H9 (cell line): ENCODE measurements at regions not wholly inside any gene's neighbourhood (a gene's known extent, or its start where the extent isn't known, plus 50 kb on each side); places are given as distances from the start of the nearest gene placed in this dataset.

Experiments used
- DNase-seq: peaks from one replicate; pipeline ENCODE4 v3.0.0-alpha.2; 2017
- H2AFZ ChIP-seq: one replicate; pipeline ENCODE4 v1.6.1; 2013; ENCODE audit warnings: mild to moderate bottlenecking, low read length, control low read depth, moderate library complexity
- H2AK5ac ChIP-seq: 2 replicates; pipeline ENCODE4 v1.6.1; 2013; ENCODE audit warnings: low read length, control low read depth, mixed read lengths; ENCODE audit not compliant: insufficient read length
- H2BK120ac ChIP-seq: one replicate; pipeline ENCODE4 v1.6.1; 2013; ENCODE audit warnings: low read depth, mild to moderate bottlenecking, low read length, control low read depth, inconsistent platforms; ENCODE audit not compliant: poor library complexity, severe bottlenecking
- H2BK12ac ChIP-seq: 2 replicates; pipeline ENCODE4 v1.6.1; 2013; ENCODE audit warnings: low read length, control low read depth, mixed read lengths, low read depth; ENCODE audit not compliant: insufficient read length
- H2BK15ac ChIP-seq: 2 replicates; pipeline ENCODE4 v1.6.1; 2013; ENCODE audit warnings: low read depth, low read length, control low read depth
- H2BK20ac ChIP-seq: one replicate; pipeline ENCODE4 v1.6.1; 2013; ENCODE audit warnings: low read depth, mild to moderate bottlenecking, low read length, control low read depth, inconsistent platforms; ENCODE audit not compliant: poor library complexity, severe bottlenecking
- H2BK5ac ChIP-seq: 2 replicates; pipeline ENCODE4 v1.6.1; 2013; ENCODE audit warnings: low read length, control low read depth, mixed read lengths; ENCODE audit not compliant: insufficient read length
- H3K14ac ChIP-seq: 2 replicates; pipeline ENCODE4 v1.6.1; 2013; ENCODE audit warnings: low read length, control low read depth; ENCODE audit not compliant: insufficient read depth
- H3K18ac ChIP-seq: 2 replicates; pipeline ENCODE4 v1.6.1; 2013; ENCODE audit warnings: low read depth, mild to moderate bottlenecking, mixed read lengths, low read length, control low read depth; ENCODE audit not compliant: insufficient read length
- H3K23ac ChIP-seq: 2 replicates; pipeline ENCODE4 v1.6.1; 2013; ENCODE audit warnings: low read length, control low read depth, mixed read lengths, low read depth; ENCODE audit not compliant: insufficient read length
- H3K23me2 ChIP-seq: 2 replicates; pipeline ENCODE4 v1.6.1; 2013; ENCODE audit warnings: low read depth, mild to moderate bottlenecking, mixed read lengths, low read length, control low read depth; ENCODE audit not compliant: insufficient read length, poor library complexity, severe bottlenecking
- H3K27ac ChIP-seq: 2 replicates; pipeline ENCODE4 v1.5.1; 2013; ENCODE audit warnings: low read length, control low read depth, mixed read lengths, low read depth; ENCODE audit not compliant: insufficient read length
- H3K27me3 ChIP-seq: 2 replicates; pipeline ENCODE4 v1.6.1; 2013; ENCODE audit warnings: low read length, control low read depth, inconsistent platforms; ENCODE audit not compliant: insufficient read depth
- H3K4ac ChIP-seq: 2 replicates; pipeline ENCODE4 v1.6.1; 2013; ENCODE audit warnings: low read depth, mild to moderate bottlenecking, control low read depth, inconsistent platforms, low read length, moderate library complexity
- H3K4me1 ChIP-seq: 2 replicates; pipeline ENCODE4 v1.6.1; 2013; ENCODE audit warnings: low read length, control low read depth, inconsistent platforms; ENCODE audit not compliant: insufficient read depth
- H3K4me2 ChIP-seq: 2 replicates; pipeline ENCODE4 v1.6.1; 2013; ENCODE audit warnings: low read length, control low read depth, mixed read lengths; ENCODE audit not compliant: insufficient read length, insufficient read depth
- H3K56ac ChIP-seq: 2 replicates; pipeline ENCODE4 v1.6.1; 2013; ENCODE audit warnings: low read depth, mild to moderate bottlenecking, mixed read lengths, low read length, control low read depth; ENCODE audit not compliant: insufficient read length
- H3K79me1 ChIP-seq: 2 replicates; pipeline ENCODE4 v1.6.1; 2013; ENCODE audit warnings: low read depth, mild to moderate bottlenecking, moderate library complexity, low read length, control low read depth, inconsistent platforms; ENCODE audit not compliant: insufficient read depth, poor library complexity, severe bottlenecking
- H3K79me2 ChIP-seq: 2 replicates; pipeline ENCODE4 v1.6.1; 2013; ENCODE audit warnings: low read length, control low read depth, inconsistent platforms; ENCODE audit not compliant: insufficient read depth
- H3K9ac ChIP-seq: 2 replicates; pipeline ENCODE4 v1.6.1; 2013; ENCODE audit warnings: low read length, control low read depth, mixed read lengths; ENCODE audit not compliant: insufficient read length; ENCODE audit errors: extremely low read depth
- H3K9me3 ChIP-seq: one replicate; pipeline ENCODE4 v1.6.1; 2013; ENCODE audit warnings: low read depth, low read length, inconsistent platforms; ENCODE audit not compliant: control insufficient read depth
- H3T11ph ChIP-seq: one replicate; pipeline ENCODE4 v1.6.1; 2013; ENCODE audit warnings: mild to moderate bottlenecking, low read length, control low read depth, inconsistent platforms
- H4K20me1 ChIP-seq: one replicate; pipeline ENCODE4 v1.6.1; 2013; ENCODE audit not compliant: control insufficient read depth, insufficient read length, insufficient read depth
- H4K5ac ChIP-seq: 2 replicates; pipeline ENCODE4 v1.6.1; 2013; ENCODE audit warnings: low read depth, mild to moderate bottlenecking, mixed read lengths, low read length, control low read depth; ENCODE audit not compliant: insufficient read length
- H4K8ac ChIP-seq: replicated peaks from 2 replicates; pipeline ENCODE4 v1.6.1; 2013; ENCODE audit warnings: low read length, control low read depth, mixed read lengths, low read depth; ENCODE audit not compliant: insufficient read length
- H4K91ac ChIP-seq: 2 replicates; pipeline ENCODE4 v1.6.1; 2013; ENCODE audit warnings: low read depth, mild to moderate bottlenecking, moderate library complexity, mixed read lengths, low read length, control low read depth; ENCODE audit not compliant: insufficient read length
- H3K27ac Mint-ChIP-seq, 3 experiments: 2 replicates in 2 of 3; 3 replicates in 1 of 3; pipeline ENCODE4 v1.8.0; 2020 to 2021; ENCODE audit warnings: mixed read lengths in 3 of 3, mild to moderate bottlenecking in 1 of 3, moderate library complexity in 1 of 3
- H3K27me3 Mint-ChIP-seq: 2 replicates; pipeline ENCODE4 v1.8.0; 2021; ENCODE audit warnings: low read depth, mild to moderate bottlenecking, moderate library complexity, mixed read lengths
- H3K36me3 Mint-ChIP-seq, 3 experiments: 2 replicates in 2 of 3; 3 replicates in 1 of 3; pipeline ENCODE4 v1.8.0; 2020 to 2021; ENCODE audit warnings: low read depth in 3 of 3, mixed read lengths in 3 of 3; ENCODE audit not compliant: insufficient read depth in 1 of 3
- H3K4me1 Mint-ChIP-seq, 2 experiments: 2 replicates each; pipeline ENCODE4 v1.8.0; 2020; ENCODE audit warnings: mixed read lengths in 2 of 2
- H3K4me3 Mint-ChIP-seq, 2 experiments: 2 replicates in 1 of 2; 3 replicates in 1 of 2; pipeline ENCODE4 v1.8.0; 2020 to 2021; ENCODE audit warnings: mild to moderate bottlenecking in 2 of 2, mixed read lengths in 2 of 2, moderate library complexity in 1 of 2
- H3K9me3 Mint-ChIP-seq, 2 experiments: 2 replicates in 1 of 2; 3 replicates in 1 of 2; pipeline ENCODE4 v1.8.0; 2020; ENCODE audit warnings: mild to moderate bottlenecking in 2 of 2, mixed read lengths in 2 of 2, moderate library complexity in 1 of 2
- WGBS: extraction: QIAGEN DNeasy Blood & Tissue Kit; methylation state at CpG from one replicate; pipeline ENCODE4 v1.1.7; 2013; ENCODE audit warnings: missing lambda C conversion rate, low lambda C conversion rate, mixed read lengths; ENCODE audit not compliant: insufficient read length; ENCODE audit errors: extremely low coverage; 5-methylcytosine and 5-hydroxymethylcytosine counted together
- TF ChIP-seq, protein P1 (sequence below): fragments of 200-600 bp; sonication (generic); conservative IDR thresholded peaks from 3 replicates; pipeline ENCODE4 v1.8.0; 2021; ENCODE audit warnings: antibody characterized with exemption, mild to moderate bottlenecking

DNA sequence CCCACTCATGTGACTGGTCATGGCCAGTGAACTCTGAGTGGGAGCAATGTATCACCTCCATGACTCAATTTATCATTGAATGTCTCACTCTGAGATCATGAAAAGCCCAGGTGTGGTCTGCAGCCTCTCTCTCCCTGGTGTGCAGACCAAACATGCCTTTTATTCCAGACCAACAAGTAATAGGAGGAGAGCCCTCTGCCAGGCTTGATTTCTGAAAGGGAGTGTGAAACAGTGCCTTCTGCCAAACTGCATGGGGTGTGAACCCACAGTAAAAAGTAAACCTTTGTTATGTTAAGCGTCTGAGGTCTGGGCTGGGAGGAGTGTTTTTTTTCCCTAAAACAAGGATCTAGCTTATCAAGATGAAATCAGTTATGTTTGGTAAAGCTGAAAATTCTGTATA is 601.2 kb downstream of the ADCYAP1 start:
- TF ChIP-seq, protein P1, sequence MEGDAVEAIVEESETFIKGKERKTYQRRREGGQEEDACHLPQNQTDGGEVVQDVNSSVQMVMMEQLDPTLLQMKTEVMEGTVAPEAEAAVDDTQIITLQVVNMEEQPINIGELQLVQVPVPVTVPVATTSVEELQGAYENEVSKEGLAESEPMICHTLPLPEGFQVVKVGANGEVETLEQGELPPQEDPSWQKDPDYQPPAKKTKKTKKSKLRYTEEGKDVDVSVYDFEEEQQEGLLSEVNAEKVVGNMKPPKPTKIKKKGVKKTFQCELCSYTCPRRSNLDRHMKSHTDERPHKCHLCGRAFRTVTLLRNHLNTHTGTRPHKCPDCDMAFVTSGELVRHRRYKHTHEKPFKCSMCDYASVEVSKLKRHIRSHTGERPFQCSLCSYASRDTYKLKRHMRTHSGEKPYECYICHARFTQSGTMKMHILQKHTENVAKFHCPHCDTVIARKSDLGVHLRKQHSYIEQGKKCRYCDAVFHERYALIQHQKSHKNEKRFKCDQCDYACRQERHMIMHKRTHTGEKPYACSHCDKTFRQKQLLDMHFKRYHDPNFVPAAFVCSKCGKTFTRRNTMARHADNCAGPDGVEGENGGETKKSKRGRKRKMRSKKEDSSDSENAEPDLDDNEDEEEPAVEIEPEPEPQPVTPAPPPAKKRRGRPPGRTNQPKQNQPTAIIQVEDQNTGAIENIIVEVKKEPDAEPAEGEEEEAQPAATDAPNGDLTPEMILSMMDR: no peak
- no peaks in the 10 kb centered on the region for H3K9me3 Mint-ChIP-seq
- H3K4me1 Mint-ChIP-seq: peaks cover 9 to 10% of the 10 kb centered on the region in 2 experiments
- Histone ChIP-seq H3K79me1 (no peaks in the 10 kb centered on the region), H2BK20ac (no peak overlapping the region), H3K79me2 (no peaks in the 10 kb centered on the region), H2AFZ (no peak overlapping the region), H3K4me1 (peaks cover 2% of the 10 kb centered on the region; the same call in 1 of the 2 replicates), H3T11ph (no peak overlapping the region), H3K56ac (no peak overlapping the region), H2BK15ac (no peak overlapping the region), H3K4me2 (no peak overlapping the region), H3K14ac (no peak overlapping the region), H3K4ac (no peak overlapping the region), H2BK5ac (no peak overlapping the region), H3K18ac (no peak overlapping the region), H3K23me2 (no peaks in the 10 kb centered on the region), H3K23ac (no peak overlapping the region), H4K5ac (no peak overlapping the region), H3K27ac (no peak overlapping the region), H3K9me3 (no peaks in the 10 kb centered on the region), H3K27me3 (no peaks in the 10 kb centered on the region; the same call in 1 of the 2 replicates), H2AK5ac (no peak overlapping the region), H4K91ac (no peak overlapping the region), H3K9ac (no peak overlapping the region), H2BK12ac (no peak overlapping the region), H2BK120ac (no peak overlapping the region), H4K8ac (no peak overlapping the region), H4K20me1 (no peaks in the 10 kb centered on the region)
- H3K27me3 Mint-ChIP-seq: no peaks in the 10 kb centered on the region
- DNase-seq: no peak
- no peaks in the 10 kb centered on the region for H3K36me3 Mint-ChIP-seq
- H3K27ac Mint-ChIP-seq: 0 out of 7 replicates have a peak overlapping the region, but pooled peaks of 1 of the 3 experiments have one; percentile 9
- no CpG with 5 or more reads among the region's 1 CpG for WGBS
- no peak overlapping the region for H3K4me3 Mint-ChIP-seq
